ENCODE measurements at regions not wholly inside any gene's neighbourhood (a gene's known extent, or its start where the extent isn't known, plus 50 kb on each side); places are given as distances from the start of the nearest gene placed in this dataset.

DNA sequence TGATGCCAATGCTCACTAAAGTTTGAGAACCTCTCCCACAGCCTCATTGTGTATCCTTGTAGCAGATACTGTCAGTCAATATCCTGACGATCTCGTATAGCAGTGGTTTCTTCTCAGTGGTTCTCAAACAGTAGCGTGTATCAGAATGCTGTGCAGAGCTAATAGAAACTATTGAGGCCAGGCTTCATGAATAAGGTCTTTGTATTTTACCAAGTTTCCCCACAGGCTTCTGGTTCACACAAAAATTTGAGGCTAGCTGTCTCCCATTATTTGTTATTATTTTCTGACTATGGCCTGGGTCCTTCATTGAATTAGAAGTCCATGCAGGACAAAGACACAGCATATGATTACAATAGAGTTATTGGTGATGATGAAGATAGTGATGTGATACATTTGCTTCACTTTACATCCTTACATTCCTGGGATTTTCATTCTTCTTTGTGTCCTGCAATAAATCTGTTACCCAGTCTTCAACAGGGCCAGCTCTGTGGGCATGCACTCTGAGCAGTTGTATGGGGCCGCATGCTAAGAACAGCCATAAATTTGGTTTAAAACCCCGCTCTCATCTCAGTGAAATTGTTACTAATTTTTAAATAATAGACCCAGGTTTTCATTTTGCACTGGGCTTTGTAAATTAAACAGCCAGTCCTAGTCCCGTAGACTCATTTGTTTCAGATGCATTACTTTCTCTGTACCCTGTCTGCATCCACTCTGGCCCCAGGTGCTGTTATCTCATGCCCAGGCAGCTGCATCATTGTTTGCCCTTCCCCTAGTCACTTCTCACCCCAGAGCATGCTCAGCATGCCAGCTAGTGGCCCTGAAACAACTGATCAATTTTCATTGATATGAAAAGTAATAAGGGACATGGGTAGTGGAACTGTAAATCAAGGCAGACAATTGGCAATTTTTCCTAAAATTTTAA, 199.9 kb upstream of the PIK3R1 start:
- POLR2A ChIA-PET: no interaction called here
- CTCF ChIA-PET: interaction anchor here (1.3 kb wide), 1 partner anchor 42 kb away, joined by 3 read pairs; no protein-coding TSS in a partner anchor
- no peak for ATAC-seq

GRCh38 chr5:68012831-68013230, 202.7 kb upstream of the PIK3R1 start:
- no peak overlapping the region for H3K27ac ChIP-seq
- no peaks in the 10 kb centered on the region for H3K9me3 ChIP-seq
- ChIA-PET POLR2A (no interaction called here), CTCF (no interaction called here)
- H3K4me3 ChIP-seq: no peak overlapping the region
- 3% methylated on average over 1 of the region's 1 CpG for WGBS (ENCODE audit: missing lambda C conversion rate)
- H3K4me2 ChIP-seq: no peak overlapping the region
- DNase-seq (ENCODE audit: low read depth in 1 of 2, low spot score in 1 of 2) (no peak), ATAC-seq (no peak), FAIRE-seq (no peak)
- TF ChIP-seq ZC3H11A (IDR thresholded peaks at IDR 0.05) (no peak), FOXS1 (CRISPR knock-in tag; IDR thresholded peaks at IDR 0.05) (no peak), REST (IDR thresholded peaks at IDR 0.05) (no peak)
- TF ChIP-seq, protein P1, sequence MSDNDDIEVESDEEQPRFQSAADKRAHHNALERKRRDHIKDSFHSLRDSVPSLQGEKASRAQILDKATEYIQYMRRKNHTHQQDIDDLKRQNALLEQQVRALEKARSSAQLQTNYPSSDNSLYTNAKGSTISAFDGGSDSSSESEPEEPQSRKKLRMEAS (IDR thresholded peaks at IDR 0.05): no peak
- TF ChIP-seq, protein P2, sequence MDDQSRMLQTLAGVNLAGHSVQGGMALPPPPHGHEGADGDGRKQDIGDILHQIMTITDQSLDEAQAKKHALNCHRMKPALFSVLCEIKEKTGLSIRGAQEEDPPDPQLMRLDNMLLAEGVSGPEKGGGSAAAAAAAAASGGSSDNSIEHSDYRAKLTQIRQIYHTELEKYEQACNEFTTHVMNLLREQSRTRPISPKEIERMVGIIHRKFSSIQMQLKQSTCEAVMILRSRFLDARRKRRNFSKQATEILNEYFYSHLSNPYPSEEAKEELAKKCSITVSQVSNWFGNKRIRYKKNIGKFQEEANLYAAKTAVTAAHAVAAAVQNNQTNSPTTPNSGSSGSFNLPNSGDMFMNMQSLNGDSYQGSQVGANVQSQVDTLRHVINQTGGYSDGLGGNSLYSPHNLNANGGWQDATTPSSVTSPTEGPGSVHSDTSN (IDR thresholded peaks at IDR 0.05): no peak
- H3K4me1 ChIP-seq: no peaks in the 10 kb centered on the region

More for the DNA sequence above, 199.9 kb upstream of the PIK3R1 start:
- TF ChIP-seq POLR2A (IDR thresholded peaks at IDR 0.05; ENCODE audit: low read length): no peak
- no peak for TF ChIP-seq ZC3H11A (IDR thresholded peaks at IDR 0.05)
- TF ChIP-seq EP300 (IDR thresholded peaks at IDR 0.05): no peak
- TF ChIP-seq ZSCAN20 (CRISPR knock-in tag; IDR thresholded peaks at IDR 0.05): no peak
- TF ChIP-seq NPAS2 (CRISPR knock-in tag; IDR thresholded peaks at IDR 0.05; ENCODE audit: borderline replicate concordance): no peak
- no peak for TF ChIP-seq RNF2 (IDR thresholded peaks at IDR 0.05; ENCODE audit: borderline replicate concordance, low read depth)
- TF ChIP-seq, protein P3, sequence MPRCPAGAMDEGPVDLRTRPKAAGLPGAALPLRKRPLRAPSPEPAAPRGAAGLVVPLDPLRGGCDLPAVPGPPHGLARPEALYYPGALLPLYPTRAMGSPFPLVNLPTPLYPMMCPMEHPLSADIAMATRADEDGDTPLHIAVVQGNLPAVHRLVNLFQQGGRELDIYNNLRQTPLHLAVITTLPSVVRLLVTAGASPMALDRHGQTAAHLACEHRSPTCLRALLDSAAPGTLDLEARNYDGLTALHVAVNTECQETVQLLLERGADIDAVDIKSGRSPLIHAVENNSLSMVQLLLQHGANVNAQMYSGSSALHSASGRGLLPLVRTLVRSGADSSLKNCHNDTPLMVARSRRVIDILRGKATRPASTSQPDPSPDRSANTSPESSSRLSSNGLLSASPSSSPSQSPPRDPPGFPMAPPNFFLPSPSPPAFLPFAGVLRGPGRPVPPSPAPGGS (IDR thresholded peaks at IDR 0.05): no peak
- TF ChIP-seq KDM1A (IDR thresholded peaks at IDR 0.05; ENCODE audit: low read depth): no peak
- no peak for TF ChIP-seq ATOH8 (CRISPR knock-in tag; IDR thresholded peaks at IDR 0.05; ENCODE audit: low read depth)
- TF ChIP-seq ZFP36 (IDR thresholded peaks at IDR 0.05; ENCODE audit: borderline replicate concordance, partially characterized antibody): no peak
- TF ChIP-seq TFCP2L1 (CRISPR knock-in tag; IDR thresholded peaks at IDR 0.05): no peak
- no peak for TF ChIP-seq FOXS1 (CRISPR knock-in tag; IDR thresholded peaks at IDR 0.05)
- TF ChIP-seq, protein P1 (IDR thresholded peaks at IDR 0.05): no peak
- no peak for TF ChIP-seq HEYL (CRISPR knock-in tag; IDR thresholded peaks at IDR 0.05)
- no peak for TF ChIP-seq KDM5A (IDR thresholded peaks at IDR 0.05)
- TF ChIP-seq EHMT2 (IDR thresholded peaks at IDR 0.05; ENCODE audit: low read depth): no peak
- TF ChIP-seq JUN (IDR thresholded peaks at IDR 0.05): no peak
- no peak for TF ChIP-seq REST (IDR thresholded peaks at IDR 0.05)
- no peak overlapping the region for H3K4me3 ChIP-seq
- H3K9me3 ChIP-seq: no peaks in the 10 kb centered on the region
- DNase-seq (ENCODE audit: low read depth in 1 of 2, low spot score in 1 of 2): no peak
- 35% methylated on average over 6 of the region's 6 CpGs for WGBS (ENCODE audit: missing lambda C conversion rate)
- no peak for FAIRE-seq
- no peak overlapping the region for H3K27ac ChIP-seq
- no peak overlapping the region for H3K4me2 ChIP-seq
- H3K4me1 ChIP-seq: no peaks in the 10 kb centered on the region
